Uterus (tissue), 2 donors: ENCODE measurements at regions not wholly inside any gene's neighbourhood (a gene's known extent, or its start where the extent isn't known, plus 50 kb on each side); places are given as distances from the start of the nearest gene placed in this dataset.

Experiments used
- POLR2A ChIP-seq, 2 donors: fragments of 450-650 bp; IDR thresholded peaks; one replicate each; pipeline ENCODE4 v1.6.1; 2016; ENCODE audit warnings: antibody characterized with exemption in 2 of 2, mild to moderate bottlenecking in 1 of 2, moderate library complexity in 1 of 2
- TF ChIP-seq, protein P1 (sequence below), 4 experiments: fragments of 200-600 bp in 2 of 4; fragments of 450-650 bp in 2 of 4; sonication (generic) in 2 of 4; IDR thresholded peaks; one replicate each; pipeline ENCODE4 v1.5.1; 2016 to 2019; ENCODE audit warnings: antibody characterized with exemption in 4 of 4, mild to moderate bottlenecking in 2 of 4, moderate library complexity in 1 of 4

DNA sequence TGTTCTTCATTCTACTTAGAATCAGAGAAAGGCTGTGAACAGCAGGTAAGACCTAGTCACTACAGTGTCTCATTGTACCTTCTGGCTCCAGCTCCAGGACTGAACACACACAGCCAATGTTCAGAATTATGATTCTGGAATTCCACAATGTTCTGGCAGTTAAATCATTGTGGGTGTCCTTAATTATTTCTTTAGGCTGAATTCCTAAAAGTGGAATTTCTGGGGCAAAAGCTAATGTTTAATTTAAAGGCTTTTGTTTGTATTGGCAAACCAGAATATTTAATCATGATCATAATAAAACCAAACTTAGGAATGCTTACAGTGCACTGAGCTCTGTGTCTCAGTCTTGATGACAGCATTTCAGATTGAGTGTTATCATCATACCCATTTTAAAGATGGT is 67.0 kb upstream of the FAT1 start:
- TF ChIP-seq, protein P1, sequence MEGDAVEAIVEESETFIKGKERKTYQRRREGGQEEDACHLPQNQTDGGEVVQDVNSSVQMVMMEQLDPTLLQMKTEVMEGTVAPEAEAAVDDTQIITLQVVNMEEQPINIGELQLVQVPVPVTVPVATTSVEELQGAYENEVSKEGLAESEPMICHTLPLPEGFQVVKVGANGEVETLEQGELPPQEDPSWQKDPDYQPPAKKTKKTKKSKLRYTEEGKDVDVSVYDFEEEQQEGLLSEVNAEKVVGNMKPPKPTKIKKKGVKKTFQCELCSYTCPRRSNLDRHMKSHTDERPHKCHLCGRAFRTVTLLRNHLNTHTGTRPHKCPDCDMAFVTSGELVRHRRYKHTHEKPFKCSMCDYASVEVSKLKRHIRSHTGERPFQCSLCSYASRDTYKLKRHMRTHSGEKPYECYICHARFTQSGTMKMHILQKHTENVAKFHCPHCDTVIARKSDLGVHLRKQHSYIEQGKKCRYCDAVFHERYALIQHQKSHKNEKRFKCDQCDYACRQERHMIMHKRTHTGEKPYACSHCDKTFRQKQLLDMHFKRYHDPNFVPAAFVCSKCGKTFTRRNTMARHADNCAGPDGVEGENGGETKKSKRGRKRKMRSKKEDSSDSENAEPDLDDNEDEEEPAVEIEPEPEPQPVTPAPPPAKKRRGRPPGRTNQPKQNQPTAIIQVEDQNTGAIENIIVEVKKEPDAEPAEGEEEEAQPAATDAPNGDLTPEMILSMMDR (IDR thresholded peaks at IDR 0.05): no peak
- no peak for TF ChIP-seq POLR2A (IDR thresholded peaks at IDR 0.05)
